Right atrium auricular region (tissue), 2 donors: ENCODE measurements at regions not wholly inside any gene's neighbourhood (a gene's known extent, or its start where the extent isn't known, plus 50 kb on each side); places are given as distances from the start of the nearest gene placed in this dataset.

ENCODE experiments used
- DNase-seq: peaks from one replicate; pipeline ENCODE4 v3.0.0-alpha.2; 2019; ENCODE audit warnings: low spot score
- H3K27ac ChIP-seq, 2 donors: fragments of 200-600 bp; sonication (generic); 1 replicate in 1 of 2; 2 replicates in 1 of 2; pipeline ENCODE4 v1.5.1; 2016 to 2019
- H3K27me3 ChIP-seq, 2 donors: fragments of 200-600 bp; sonication (generic); one replicate each; pipeline versions ENCODE4 v1.5.1 to v1.6.0; 2017 to 2019
- H3K36me3 ChIP-seq: fragments of 200-600 bp; sonication (generic); one replicate; pipeline ENCODE4 v1.5.1; 2016
- H3K4me1 ChIP-seq, 2 donors: fragments of 200-600 bp; sonication (generic); one replicate each; pipeline versions ENCODE4 v1.5.1 to v1.6.0; 2017 to 2019
- H3K4me3 ChIP-seq, 2 donors: fragments of 200-600 bp; sonication (generic); 1 replicate in 1 of 2; 2 replicates in 1 of 2; pipeline ENCODE4 v1.5.1; 2017 to 2019; ENCODE audit warnings: mild to moderate bottlenecking in 1 of 2, moderate library complexity in 1 of 2
- H3K9me3 ChIP-seq, 2 donors: fragments of 200-600 bp; sonication (generic); one replicate each; pipeline ENCODE4 v1.5.1; 2019
- CTCF ChIP-seq, 2 donors: fragments of 200-600 bp; sonication (generic); IDR thresholded peaks; one replicate each; pipeline ENCODE4 v1.5.1; 2019; ENCODE audit warnings: antibody characterized with exemption in 2 of 2

GRCh38 chr15:53367740-53368139 lies 391.7 kb downstream of the WDR72 start:
- H3K4me3 ChIP-seq, result no peak overlapping the region
- no peak for DNase-seq
- H3K4me1 ChIP-seq, result no peaks in the 10 kb centered on the region
- no peaks in the 10 kb centered on the region for H3K36me3 ChIP-seq
- H3K27ac ChIP-seq, result no peak overlapping the region
- peaks cover 0 to 24% of the 10 kb centered on the region in 2 donors for H3K9me3 ChIP-seq
- H3K27me3 ChIP-seq, result no peaks in the 10 kb centered on the region
- no peak for TF ChIP-seq CTCF (IDR thresholded peaks at IDR 0.05)

- no peaks in the 10 kb centered on the region for H3K36me3 ChIP-seq
- no peak for DNase-seq
Observed at GRCh38 chr15:53360881-53361280, 398.6 kb downstream of the WDR72 start.

GRCh38 chr15:53359038-53359437 lies 400.4 kb downstream of the WDR72 start:
- Histone ChIP-seq H3K4me1 (no peaks in the 10 kb centered on the region), H3K27me3 (no peaks in the 10 kb centered on the region), H3K4me3 (no peak overlapping the region), H3K36me3 (no peaks in the 10 kb centered on the region), H3K27ac (no peak overlapping the region), H3K9me3 (no peaks in the 10 kb centered on the region)
- no peak for TF ChIP-seq CTCF (IDR thresholded peaks at IDR 0.05)
- DNase-seq, result no peak

More at GRCh38 chr15:53360881-53361280, 398.6 kb downstream of the WDR72 start:
- no peak for TF ChIP-seq CTCF (IDR thresholded peaks at IDR 0.05)
- no peaks in the 10 kb centered on the region for H3K27me3 ChIP-seq
- H3K4me3 ChIP-seq, result no peak overlapping the region
- no peak overlapping the region for H3K27ac ChIP-seq
- H3K9me3 ChIP-seq, result no peaks in the 10 kb centered on the region
- H3K4me1 ChIP-seq, result no peaks in the 10 kb centered on the region

- H3K27me3 ChIP-seq, result no peaks in the 10 kb centered on the region
- H3K36me3 ChIP-seq, result no peaks in the 10 kb centered on the region
- no peaks in the 10 kb centered on the region for H3K4me1 ChIP-seq
- no peak overlapping the region for H3K4me3 ChIP-seq
- no peaks in the 10 kb centered on the region for H3K9me3 ChIP-seq
- no peak overlapping the region for H3K27ac ChIP-seq
- no peak for DNase-seq
- no peak for TF ChIP-seq CTCF (IDR thresholded peaks at IDR 0.05)
Observed at GRCh38 chr15:53354874-53355273, 404.6 kb downstream of the WDR72 start.

- no peak for TF ChIP-seq CTCF (IDR thresholded peaks at IDR 0.05)
- no peaks in the 10 kb centered on the region for H3K36me3 ChIP-seq
- H3K27me3 ChIP-seq, result no peaks in the 10 kb centered on the region
- no peaks in the 10 kb centered on the region for H3K4me1 ChIP-seq
- H3K27ac ChIP-seq, result no peak overlapping the region
- H3K9me3 ChIP-seq, result no peaks in the 10 kb centered on the region
- no peak for DNase-seq
- no peak overlapping the region for H3K4me3 ChIP-seq
Observed at GRCh38 chr15:53351373-53351772, 408.1 kb downstream of the WDR72 start.

- TF ChIP-seq CTCF (IDR thresholded peaks at IDR 0.05), result no peak
- Histone ChIP-seq H3K27me3 (no peaks in the 10 kb centered on the region), H3K27ac (no peak overlapping the region), H3K36me3 (no peaks in the 10 kb centered on the region), H3K4me1 (no peaks in the 10 kb centered on the region), H3K9me3 (no peaks in the 10 kb centered on the region), H3K4me3 (no peak overlapping the region)
- DNase-seq, result no peak
Observed at GRCh38 chr15:53346583-53346982, 412.9 kb downstream of the WDR72 start.
